Pancreas (tissue), 10 donors: ENCODE measurements at regions not wholly inside any gene's neighbourhood (a gene's known extent, or its start where the extent isn't known, plus 50 kb on each side); places are given as distances from the start of the nearest gene placed in this dataset.

Source experiments
- ATAC-seq, 4 donors: fragments of 200-7000 bp; cut with Tn5 transposase; one replicate each; pipeline versions ENCODE4 v1.8.0 to v1.9.1; 2020; ENCODE audit warnings: mild to moderate bottlenecking in 4 of 4, moderate library complexity in 4 of 4
- DNase-seq, 6 donors: peaks; one replicate each; pipeline ENCODE4 v3.0.0-alpha.2; 2020
- FAIRE-seq: peaks from 2 replicates; lab custom pipeline; 2012; peaks lifted over from hg19 to GRCh38; lab: Jason Lieb, UNC
- H3K27ac ChIP-seq, 4 donors: fragments of 200-600 bp; sonication (generic); 1 replicate in 3 of 4; 2 replicates in 1 of 4; pipeline versions ENCODE4 v1.5.0 to v1.8.0; 2020
- H3K27me3 ChIP-seq, 4 donors: fragments of 200-600 bp; one replicate each; pipeline ENCODE4 v1.8.0; 2021
- H3K36me3 ChIP-seq, 3 donors: fragments of 200-600 bp; sonication (generic) in 1 of 3; one replicate each; pipeline versions ENCODE4 v1.5.0 to v1.8.0; 2020 to 2021
- H3K4me1 ChIP-seq, 3 donors: fragments of 200-600 bp; one replicate each; pipeline ENCODE4 v1.8.0; 2021
- H3K4me3 ChIP-seq, 4 donors: fragments of 200-600 bp; sonication (generic) in 2 of 4; one replicate each; pipeline versions ENCODE4 v1.5.0 to v1.8.0; 2020 to 2021
- H3K9me3 ChIP-seq, 4 donors: fragments of 200-600 bp; one replicate each; pipeline ENCODE4 v1.8.0; 2021
- WGBS, 2 donors: extraction: QIAGEN DNeasy Blood & Tissue Kit; methylation state at CpG; one replicate each; pipeline ENCODE4 v1.1.7; 2013; 5-methylcytosine and 5-hydroxymethylcytosine counted together
- intact Hi-C, 3 donors: fragments of 100-400 bp; cut with DNase I; formaldehyde crosslinking; loops; one replicate each; pipeline versions ENCODE4 v1.11.1 to v1.14.2; 2022
- TF ChIP-seq, protein P1 (sequence below), 4 donors: fragments of 200-600 bp; sonication (generic) in 3 of 4; IDR thresholded peaks; one replicate each; pipeline versions ENCODE4 v1.5.0 to v1.8.0; 2021; ENCODE audit warnings: antibody characterized with exemption in 4 of 4
- donor health status: healthy with polysubstance abuse.
- donor health status: DM: no; HTN: no; CAD: no; lungs with moderate emphysema.
- donor health status: DM: no; HTN: no; CAD: no.
- donor health status: control.
- donor health status: control.
- donor health status: Bipolar disorder and iron deficiency.
- donor health status: DM: yes; HTN: yes; CAD: no.
- donor health status: DM: no; HTN: no; CAD: no.
- donor health status: DM: no; HTN: no; CAD: no.
- donor health status: DM: yes; HTN: yes; CAD: no.

GRCh38 chr5:97406946-97407676 is 224.1 kb upstream of the RIOK2 start:
- Histone ChIP-seq H3K4me1 (no peaks in the 10 kb centered on the region), H3K36me3 (no peaks in the 10 kb centered on the region), H3K4me3 (no peak overlapping the region), H3K9me3 (peaks cover 0 to 4% (median 0%) of the 10 kb centered on the region in 4 donors), H3K27me3 (no peaks in the 10 kb centered on the region), H3K27ac (no peak overlapping the region)
- no peak for FAIRE-seq
- intact Hi-C loops, result no loop called here
- TF ChIP-seq, protein P1, sequence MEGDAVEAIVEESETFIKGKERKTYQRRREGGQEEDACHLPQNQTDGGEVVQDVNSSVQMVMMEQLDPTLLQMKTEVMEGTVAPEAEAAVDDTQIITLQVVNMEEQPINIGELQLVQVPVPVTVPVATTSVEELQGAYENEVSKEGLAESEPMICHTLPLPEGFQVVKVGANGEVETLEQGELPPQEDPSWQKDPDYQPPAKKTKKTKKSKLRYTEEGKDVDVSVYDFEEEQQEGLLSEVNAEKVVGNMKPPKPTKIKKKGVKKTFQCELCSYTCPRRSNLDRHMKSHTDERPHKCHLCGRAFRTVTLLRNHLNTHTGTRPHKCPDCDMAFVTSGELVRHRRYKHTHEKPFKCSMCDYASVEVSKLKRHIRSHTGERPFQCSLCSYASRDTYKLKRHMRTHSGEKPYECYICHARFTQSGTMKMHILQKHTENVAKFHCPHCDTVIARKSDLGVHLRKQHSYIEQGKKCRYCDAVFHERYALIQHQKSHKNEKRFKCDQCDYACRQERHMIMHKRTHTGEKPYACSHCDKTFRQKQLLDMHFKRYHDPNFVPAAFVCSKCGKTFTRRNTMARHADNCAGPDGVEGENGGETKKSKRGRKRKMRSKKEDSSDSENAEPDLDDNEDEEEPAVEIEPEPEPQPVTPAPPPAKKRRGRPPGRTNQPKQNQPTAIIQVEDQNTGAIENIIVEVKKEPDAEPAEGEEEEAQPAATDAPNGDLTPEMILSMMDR (IDR thresholded peaks at IDR 0.05), result no peak
- peak in 3 of 6 donors; percentile 14 to 56 (median 56) for DNase-seq
- WGBS, 2 donors, result 93 to 94% methylated on average over 38 to 42 of the region's 42 CpGs
- ATAC-seq, result no peak

- WGBS, 2 donors, result 76 to 79% methylated on average over 9 of the region's 9 CpGs
- Histone ChIP-seq H3K27me3 (no peaks in the 10 kb centered on the region), H3K9me3 (peaks cover 0 to 3% (median 0%) of the 10 kb centered on the region in 4 donors), H3K4me3 (no peak overlapping the region), H3K36me3 (no peaks in the 10 kb centered on the region), H3K4me1 (no peaks in the 10 kb centered on the region), H3K27ac (no peak overlapping the region)
- intact Hi-C loops, result no loop called here
- no peak for ATAC-seq
- TF ChIP-seq, protein P1 (IDR thresholded peaks at IDR 0.05), result no peak
- DNase-seq, result peak in 3 of 6 donors; percentile 6 to 29 (median 27)
- FAIRE-seq, result no peak
These were observed 225.3 kb upstream of the RIOK2 start for GRCh38 chr5:97408331-97408730.

DNA sequence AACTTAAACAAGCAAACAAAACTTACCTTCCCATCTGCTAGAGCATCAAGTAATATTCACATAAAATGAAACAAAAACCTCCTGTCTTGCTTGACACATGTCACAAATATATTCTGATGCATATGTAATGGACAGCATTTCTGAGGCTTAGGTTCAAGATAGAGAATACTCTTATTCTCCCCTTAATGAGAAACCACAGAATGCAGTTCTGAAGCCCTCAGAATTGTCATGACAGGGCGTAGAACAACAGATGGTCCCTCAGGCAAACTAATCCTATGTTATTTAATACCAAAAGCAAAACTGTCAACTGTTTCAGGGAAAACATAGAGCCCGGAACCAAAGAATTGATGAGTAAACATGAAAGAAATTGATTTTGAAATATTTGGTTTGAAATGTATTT is 229.9 kb upstream of the RIOK2 start:
- no peak for FAIRE-seq

DNA sequence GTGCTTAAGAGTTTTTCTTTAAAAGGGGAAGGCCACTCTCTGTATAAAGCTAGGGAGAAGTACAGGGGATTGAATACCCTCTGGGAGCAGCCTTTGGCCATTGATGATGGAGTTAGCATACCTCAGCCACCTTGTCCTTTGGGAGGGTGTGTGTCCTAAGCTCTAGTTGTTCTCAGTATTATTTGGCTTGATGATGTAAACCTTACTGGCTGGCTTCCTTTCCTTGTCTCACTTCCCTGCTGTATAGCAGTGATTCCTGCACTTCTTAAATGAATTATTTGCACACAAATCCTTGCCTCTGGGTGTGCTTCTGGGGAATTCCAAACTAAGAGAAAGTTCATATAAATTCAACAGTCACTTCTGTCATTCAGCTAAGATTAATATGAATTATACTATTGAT is 234.9 kb upstream of the RIOK2 start:
- TF ChIP-seq, protein P1 (IDR thresholded peaks at IDR 0.05), result no peak
- Histone ChIP-seq H3K4me1 (no peaks in the 10 kb centered on the region), H3K36me3 (no peaks in the 10 kb centered on the region), H3K4me3 (no peak overlapping the region), H3K27me3 (no peaks in the 10 kb centered on the region), H3K9me3 (no peaks in the 10 kb centered on the region), H3K27ac (no peak overlapping the region)
- no peak for ATAC-seq
- intact Hi-C loops, result no loop called here
- no peak for FAIRE-seq
- DNase-seq, result no peak

More for the DNA sequence above, 229.9 kb upstream of the RIOK2 start:
- Histone ChIP-seq H3K27me3 (no peaks in the 10 kb centered on the region), H3K27ac (no peak overlapping the region), H3K9me3 (no peaks in the 10 kb centered on the region), H3K36me3 (no peaks in the 10 kb centered on the region), H3K4me3 (no peak overlapping the region), H3K4me1 (no peaks in the 10 kb centered on the region)
- no peak for DNase-seq
- intact Hi-C loops, result no loop called here
- TF ChIP-seq, protein P1 (IDR thresholded peaks at IDR 0.05), result no peak
- no peak for ATAC-seq
- 82 to 84% methylated on average over 2 of the region's 2 CpGs for WGBS, 2 donors

- Histone ChIP-seq H3K27me3 (no peaks in the 10 kb centered on the region), H3K9me3 (no peaks in the 10 kb centered on the region), H3K36me3 (no peaks in the 10 kb centered on the region), H3K27ac (no peak overlapping the region), H3K4me1 (no peaks in the 10 kb centered on the region), H3K4me3 (no peak overlapping the region)
- TF ChIP-seq, protein P1 (IDR thresholded peaks at IDR 0.05), result no peak
- WGBS, 2 donors, result 0 to 52% methylated on average over 1 of the region's 1 CpG
- DNase-seq, result no peak
- FAIRE-seq, result no peak
- intact Hi-C loops, result no loop called here
- no peak for ATAC-seq
These were observed 235.4 kb upstream of the RIOK2 start for GRCh38 chr5:97418462-97418861.
